ENCODE measurements at regions not wholly inside any gene's neighbourhood (a gene's known extent, or its start where the extent isn't known, plus 50 kb on each side); places are given as distances from the start of the nearest gene placed in this dataset.

GRCh38 chr3:160157321-160157720 lies 67.9 kb upstream of the C3orf80 start:
- H3K27me3 Mint-ChIP-seq (ENCODE audit: low read depth): no peaks in the 10 kb centered on the region
- Histone ChIP-seq H3K56ac (ENCODE audit: insufficient read length, low read depth, low read length) (no peak overlapping the region), H3K18ac (ENCODE audit: insufficient read length, low read depth, low read length) (no peak overlapping the region)

More at GRCh38 chr3:160157321-160157720, 67.9 kb upstream of the C3orf80 start:
- Histone ChIP-seq H3K4me1 (ENCODE audit: insufficient read depth, low read length) (peaks cover 5% of the 10 kb centered on the region; the same call in 1 of the 2 replicates), H4K8ac (replicated peaks; ENCODE audit: insufficient read length, low read depth, low read length) (no peak overlapping the region), H2BK5ac (ENCODE audit: insufficient read length, low read length) (no peak overlapping the region), H2BK12ac (ENCODE audit: insufficient read length, low read depth, low read length) (no peak overlapping the region), H3K23me2 (ENCODE audit: insufficient read length, low read depth, low read length, poor library complexity, severe bottlenecking) (no peaks in the 10 kb centered on the region), H3K23ac (ENCODE audit: insufficient read length, low read depth, low read length) (no peak overlapping the region), H3K9me3 (ENCODE audit: control insufficient read depth, low read depth, low read length) (no peaks in the 10 kb centered on the region), H3K4me2 (ENCODE audit: insufficient read depth, insufficient read length, low read length) (no peak overlapping the region), H3T11ph (ENCODE audit: low read length) (no peak overlapping the region), H2AFZ (ENCODE audit: low read length) (no peak overlapping the region), H3K9ac (ENCODE audit: extremely low read depth, insufficient read length, low read length) (no peak overlapping the region), H4K91ac (ENCODE audit: insufficient read length, low read depth, low read length) (no peak overlapping the region), H4K5ac (ENCODE audit: insufficient read length, low read depth, low read length) (no peak overlapping the region), H3K27ac (ENCODE audit: insufficient read length, low read depth, low read length) (no peak overlapping the region), H4K20me1 (ENCODE audit: control insufficient read depth, insufficient read depth, insufficient read length) (peaks cover 3% of the 10 kb centered on the region), H2AK5ac (ENCODE audit: insufficient read length, low read length) (no peak overlapping the region), H2BK20ac (ENCODE audit: low read depth, low read length, poor library complexity, severe bottlenecking) (no peak overlapping the region), H3K4ac (ENCODE audit: low read depth, low read length) (no peak overlapping the region), H3K79me2 (ENCODE audit: insufficient read depth, low read length) (no peaks in the 10 kb centered on the region), H3K27me3 (ENCODE audit: insufficient read depth, low read length) (no peaks in the 10 kb centered on the region), H3K14ac (ENCODE audit: insufficient read depth, low read length) (no peak overlapping the region), H3K79me1 (ENCODE audit: insufficient read depth, low read depth, low read length, poor library complexity, severe bottlenecking) (no peaks in the 10 kb centered on the region), H2BK15ac (ENCODE audit: low read depth, low read length) (no peak overlapping the region), H2BK120ac (ENCODE audit: low read depth, low read length, poor library complexity, severe bottlenecking) (no peak overlapping the region)
- TF ChIP-seq, protein P1, sequence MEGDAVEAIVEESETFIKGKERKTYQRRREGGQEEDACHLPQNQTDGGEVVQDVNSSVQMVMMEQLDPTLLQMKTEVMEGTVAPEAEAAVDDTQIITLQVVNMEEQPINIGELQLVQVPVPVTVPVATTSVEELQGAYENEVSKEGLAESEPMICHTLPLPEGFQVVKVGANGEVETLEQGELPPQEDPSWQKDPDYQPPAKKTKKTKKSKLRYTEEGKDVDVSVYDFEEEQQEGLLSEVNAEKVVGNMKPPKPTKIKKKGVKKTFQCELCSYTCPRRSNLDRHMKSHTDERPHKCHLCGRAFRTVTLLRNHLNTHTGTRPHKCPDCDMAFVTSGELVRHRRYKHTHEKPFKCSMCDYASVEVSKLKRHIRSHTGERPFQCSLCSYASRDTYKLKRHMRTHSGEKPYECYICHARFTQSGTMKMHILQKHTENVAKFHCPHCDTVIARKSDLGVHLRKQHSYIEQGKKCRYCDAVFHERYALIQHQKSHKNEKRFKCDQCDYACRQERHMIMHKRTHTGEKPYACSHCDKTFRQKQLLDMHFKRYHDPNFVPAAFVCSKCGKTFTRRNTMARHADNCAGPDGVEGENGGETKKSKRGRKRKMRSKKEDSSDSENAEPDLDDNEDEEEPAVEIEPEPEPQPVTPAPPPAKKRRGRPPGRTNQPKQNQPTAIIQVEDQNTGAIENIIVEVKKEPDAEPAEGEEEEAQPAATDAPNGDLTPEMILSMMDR (conservative IDR thresholded peaks at IDR 0.05): no peak
- peaks cover 16% of the 10 kb centered on the region in 2 experiments for H3K4me1 Mint-ChIP-seq
- H3K27ac Mint-ChIP-seq: no peak overlapping the region
- H3K4me3 Mint-ChIP-seq: no peak overlapping the region
- WGBS (ENCODE audit: extremely low coverage, insufficient read length, low lambda C conversion rate): no CpG with 5 or more reads among the region's 1 CpG
- DNase-seq: no peak
- no peaks in the 10 kb centered on the region for H3K36me3 Mint-ChIP-seq (ENCODE audit: insufficient read depth in 1 of 3, low read depth in 3 of 3)
- H3K9me3 Mint-ChIP-seq: no peaks in the 10 kb centered on the region
